ENCODE measurements at regions not wholly inside any gene's neighbourhood (a gene's known extent, or its start where the extent isn't known, plus 50 kb on each side); places are given as distances from the start of the nearest gene placed in this dataset.

- H3K27me3 ChIP-seq (replicated peaks in 1 of 4; ENCODE audit: control insufficient read depth in 3 of 4, extremely low read depth in 1 of 4, insufficient read depth in 3 of 4, low read length in 3 of 4), result no peaks in the 10 kb centered on the region
- ChIA-PET POLR2A (ENCODE audit: partially characterized antibody) (no interaction called here), CTCF (ENCODE audit: partially characterized antibody) (no interaction called here)
- H3K4me2 ChIP-seq (ENCODE audit: insufficient read depth in 1 of 2, low read depth in 2 of 2, low read length in 2 of 2), result no peak overlapping the region
- H4K20me1 ChIP-seq (replicated peaks in 1 of 2; ENCODE audit: control insufficient read depth in 1 of 2, insufficient read depth in 2 of 2, low read length in 2 of 2), result no peaks in the 10 kb centered on the region
- H3K4me3 ChIP-seq (ENCODE audit: extremely low read depth in 1 of 4, insufficient read depth in 2 of 4, low read depth in 3 of 4, low read length in 4 of 4), result no peak overlapping the region
- H3K36me3 ChIP-seq (ENCODE audit: control insufficient read depth in 2 of 4, insufficient read depth in 4 of 4, low read length in 3 of 4), result no peaks in the 10 kb centered on the region
- H2BK5ac ChIP-seq (ENCODE audit: low read depth, low read length), result no peak overlapping the region
- no peak overlapping the region for H3K56ac ChIP-seq (replicated peaks; ENCODE audit: insufficient read length, low read depth, low read length)
- no peaks in the 10 kb centered on the region for H3K79me1 ChIP-seq (ENCODE audit: low read depth, low read length)
- no peaks in the 10 kb centered on the region for H3K23me2 ChIP-seq (ENCODE audit: low read depth, low read length)
- no peak overlapping the region for H3K18ac ChIP-seq (ENCODE audit: extremely low read depth, low read length)
- no peaks in the 10 kb centered on the region for H3K4me1 ChIP-seq (replicated peaks in 1 of 4; ENCODE audit: control insufficient read depth in 3 of 4, insufficient read depth in 4 of 4, low read length in 3 of 4)
- FAIRE-seq (no peak), DNase-seq (ENCODE audit: low read depth in 1 of 2, low spot score in 2 of 2) (no peak)
- H2AFZ ChIP-seq (ENCODE audit: low read length), result no peak overlapping the region
- no peak overlapping the region for H3K23ac ChIP-seq (ENCODE audit: insufficient read length)
- no peak overlapping the region for H3K9ac ChIP-seq (replicated peaks in 1 of 4; ENCODE audit: extremely low read depth in 1 of 4, low read depth in 3 of 4, low read length in 3 of 4)
- no peaks in the 10 kb centered on the region for H3K79me2 ChIP-seq (ENCODE audit: control insufficient read depth in 1 of 2, insufficient read depth in 2 of 2, low read length in 2 of 2)
- no peaks in the 10 kb centered on the region for H3K9me3 ChIP-seq (ENCODE audit: insufficient read depth in 2 of 2, low read depth in 1 of 2, low read length in 1 of 2)
- H4K8ac ChIP-seq (ENCODE audit: extremely low read depth, insufficient read depth, low read length), result no peak overlapping the region
- no peak overlapping the region for H2BK20ac ChIP-seq (ENCODE audit: low read length)
- H2AK5ac ChIP-seq (ENCODE audit: low read depth, low read length), result no peak overlapping the region
- no peak overlapping the region for H2BK12ac ChIP-seq (ENCODE audit: low read depth, low read length)
- H4K91ac ChIP-seq (replicated peaks; ENCODE audit: insufficient read length, low read length), result no peak overlapping the region
- no peak overlapping the region for H3K27ac ChIP-seq (ENCODE audit: low read depth, low read length)
- H3K4ac ChIP-seq (replicated peaks; ENCODE audit: insufficient read length, low read depth, low read length), result no peak overlapping the region
- no peak overlapping the region for H2BK120ac ChIP-seq (replicated peaks; ENCODE audit: low read depth, low read length)
- no peak overlapping the region for H4K5ac ChIP-seq (ENCODE audit: insufficient read length, low read depth, low read length)
- H3K14ac ChIP-seq (ENCODE audit: insufficient read length), result no peak overlapping the region
- 87% methylated on average over 1 of the region's 1 CpG; no CpG with 5 or more reads in 1 of the 2 experiments for WGBS, 2 experiments (ENCODE audit: extremely low coverage in 1 of 2, insufficient coverage in 1 of 2, insufficient read length in 1 of 2, insufficient replicate concordance in 2 of 2, low coverage in 1 of 2, low lambda C conversion rate in 2 of 2, missing lambda C conversion rate in 1 of 2)
- no peak overlapping the region for H2BK15ac ChIP-seq (ENCODE audit: low read length)
- TF ChIP-seq BACH1 (IDR thresholded peaks at IDR 0.05; ENCODE audit: low read length), result no peak
- TF ChIP-seq CHD1 (IDR thresholded peaks at IDR 0.05; ENCODE audit: low read depth, low read length), result no peak
- no peak for TF ChIP-seq RXRA (IDR thresholded peaks at IDR 0.05; ENCODE audit: insufficient read depth, low read depth, low read length)
- TF ChIP-seq HDAC6 (IDR thresholded peaks at IDR 0.05; ENCODE audit: low read depth, low read length), result no peak
- TF ChIP-seq, protein P1, sequence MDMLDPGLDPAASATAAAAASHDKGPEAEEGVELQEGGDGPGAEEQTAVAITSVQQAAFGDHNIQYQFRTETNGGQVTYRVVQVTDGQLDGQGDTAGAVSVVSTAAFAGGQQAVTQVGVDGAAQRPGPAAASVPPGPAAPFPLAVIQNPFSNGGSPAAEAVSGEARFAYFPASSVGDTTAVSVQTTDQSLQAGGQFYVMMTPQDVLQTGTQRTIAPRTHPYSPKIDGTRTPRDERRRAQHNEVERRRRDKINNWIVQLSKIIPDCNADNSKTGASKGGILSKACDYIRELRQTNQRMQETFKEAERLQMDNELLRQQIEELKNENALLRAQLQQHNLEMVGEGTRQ (IDR thresholded peaks at IDR 0.05; ENCODE audit: low read length), result no peak
- TF ChIP-seq NANOG (IDR thresholded peaks at IDR 0.05; ENCODE audit: insufficient read depth, low read depth, low read length, poor library complexity, severe bottlenecking), result no peak
- TF ChIP-seq SP4 (IDR thresholded peaks at IDR 0.05; ENCODE audit: low read length), result no peak
- TF ChIP-seq EZH2 (IDR thresholded peaks at IDR 0.05; ENCODE audit: low read depth, low read length, severe bottlenecking), result no peak
- TF ChIP-seq NRF1 (IDR thresholded peaks at IDR 0.05; ENCODE audit: low read depth, low read length), result no peak
- TF ChIP-seq SIRT6 (IDR thresholded peaks at IDR 0.05; ENCODE audit: low read length), result no peak
- TF ChIP-seq CTBP2 (IDR thresholded peaks at IDR 0.05; ENCODE audit: borderline replicate concordance, insufficient read depth, insufficient read length, low read length), result no peak
- no peak for TF ChIP-seq ZNF274 (IDR thresholded peaks at IDR 0.05; ENCODE audit: borderline replicate concordance, extremely low read depth, low read length)
- no peak for TF ChIP-seq SIN3A (conservative IDR thresholded peaks at IDR 0.05 in 1 of 2, IDR thresholded peaks at IDR 0.05 in 1 of 2; ENCODE audit: low read depth in 1 of 2, low read length in 2 of 2)
- TF ChIP-seq CBX8 (IDR thresholded peaks at IDR 0.05; ENCODE audit: borderline replicate concordance, low read depth, low read length), result no peak
Observed at GRCh38 chr6:91761621-91762020, 1174.7 kb upstream of the MAP3K7 start.

Measured in H1 (cell line).